Activated CD4-positive, alpha-beta T cell treated with anti-CD3 and anti-CD28 coated beads, Interleukin-2, amount 10 ng/mL, durations not matched to agents 24 days and 14 days (primary cell): ENCODE measurements at regions not wholly inside any gene's neighbourhood (a gene's known extent, or its start where the extent isn't known, plus 50 kb on each side); places are given as distances from the start of the nearest gene placed in this dataset.

ENCODE experiments used
- DNase-seq: peaks from one replicate; pipeline ENCODE4 v3.0.0; 2022
- H3K27ac Mint-ChIP-seq: one replicate; pipeline ENCODE4 v1.8.0; 2022; ENCODE audit warnings: mild to moderate bottlenecking, mixed read lengths
- H3K27me3 Mint-ChIP-seq: one replicate; pipeline ENCODE4 v1.8.0; 2022; ENCODE audit warnings: mixed read lengths
- H3K36me3 Mint-ChIP-seq: one replicate; pipeline ENCODE4 v1.8.0; 2022; ENCODE audit warnings: low read depth, mild to moderate bottlenecking, mixed read lengths
- H3K4me1 Mint-ChIP-seq: one replicate; pipeline ENCODE4 v1.8.0; 2021; ENCODE audit warnings: mixed read lengths
- H3K4me3 Mint-ChIP-seq: one replicate; pipeline ENCODE4 v1.8.0; 2022; ENCODE audit warnings: mild to moderate bottlenecking, moderate library complexity, mixed read lengths
- H3K9me3 Mint-ChIP-seq: one replicate; pipeline ENCODE4 v1.8.0; 2021; ENCODE audit warnings: mixed read lengths
- intact Hi-C: fragments of 100-400 bp; cut with micrococcal nuclease; formaldehyde crosslinking; loops from one replicate; pipeline ENCODE4 v1.15.1; 2023

GRCh38 chr2:66843847-66844246, 408.9 kb downstream of the MEIS1 start:
- Mint-ChIP-seq H3K27me3 (no peaks in the 10 kb centered on the region), H3K4me3 (no peak overlapping the region), H3K36me3 (no peaks in the 10 kb centered on the region), H3K27ac (no peak overlapping the region), H3K4me1 (no peaks in the 10 kb centered on the region), H3K9me3 (no peaks in the 10 kb centered on the region)
- intact Hi-C loops, result no loop called here
- no peak for DNase-seq

GRCh38 chr2:66845307-66845706, 410.4 kb downstream of the MEIS1 start:
- no peaks in the 10 kb centered on the region for H3K4me1 Mint-ChIP-seq
- no peaks in the 10 kb centered on the region for H3K27me3 Mint-ChIP-seq
- no peaks in the 10 kb centered on the region for H3K9me3 Mint-ChIP-seq
- no peaks in the 10 kb centered on the region for H3K36me3 Mint-ChIP-seq
- intact Hi-C loops, result no loop called here
- no peak for DNase-seq
- H3K27ac Mint-ChIP-seq, result no peak overlapping the region
- H3K4me3 Mint-ChIP-seq, result no peak overlapping the region

GRCh38 chr2:66846887-66847286, 412.0 kb downstream of the MEIS1 start:
- H3K27ac Mint-ChIP-seq, result no peak overlapping the region
- H3K36me3 Mint-ChIP-seq, result no peaks in the 10 kb centered on the region

GRCh38 chr2:66849153-66849755, 414.3 kb downstream of the MEIS1 start:
- Mint-ChIP-seq H3K9me3 (no peaks in the 10 kb centered on the region), H3K27ac (no peak overlapping the region), H3K36me3 (no peaks in the 10 kb centered on the region), H3K27me3 (no peaks in the 10 kb centered on the region), H3K4me1 (no peaks in the 10 kb centered on the region), H3K4me3 (no peak overlapping the region)
- no peak for DNase-seq
- intact Hi-C loops, result no loop called here

More at GRCh38 chr2:66846887-66847286, 412.0 kb downstream of the MEIS1 start:
- Mint-ChIP-seq H3K4me1 (no peaks in the 10 kb centered on the region), H3K9me3 (no peaks in the 10 kb centered on the region), H3K27me3 (no peaks in the 10 kb centered on the region), H3K4me3 (no peak overlapping the region)
- DNase-seq, result no peak
- intact Hi-C loops, result no loop called here

- Mint-ChIP-seq H3K4me3 (no peak overlapping the region), H3K36me3 (no peaks in the 10 kb centered on the region), H3K27ac (no peak overlapping the region), H3K4me1 (no peaks in the 10 kb centered on the region), H3K27me3 (no peaks in the 10 kb centered on the region), H3K9me3 (no peaks in the 10 kb centered on the region)
- intact Hi-C loops, result no loop called here
- DNase-seq, result no peak
Observed at GRCh38 chr2:66850376-66850775, 415.5 kb downstream of the MEIS1 start.

GRCh38 chr2:66851449-66851872, 416.5 kb downstream of the MEIS1 start:
- H3K4me1 Mint-ChIP-seq, result no peaks in the 10 kb centered on the region

GRCh38 chr2:66852953-66853352, 418.0 kb downstream of the MEIS1 start:
- no peak overlapping the region for H3K4me3 Mint-ChIP-seq
- intact Hi-C loops, result no loop called here
- DNase-seq, result no peak

More at GRCh38 chr2:66851449-66851872, 416.5 kb downstream of the MEIS1 start:
- no peaks in the 10 kb centered on the region for H3K27me3 Mint-ChIP-seq
- no peak for DNase-seq
- intact Hi-C loops, result no loop called here
- H3K36me3 Mint-ChIP-seq, result no peaks in the 10 kb centered on the region
- no peaks in the 10 kb centered on the region for H3K9me3 Mint-ChIP-seq
- no peak overlapping the region for H3K27ac Mint-ChIP-seq
- H3K4me3 Mint-ChIP-seq, result no peak overlapping the region

GRCh38 chr2:66853585-66853984, 418.7 kb downstream of the MEIS1 start:
- Mint-ChIP-seq H3K27ac (no peak overlapping the region), H3K36me3 (no peaks in the 10 kb centered on the region), H3K4me1 (no peaks in the 10 kb centered on the region), H3K27me3 (no peaks in the 10 kb centered on the region), H3K9me3 (no peaks in the 10 kb centered on the region), H3K4me3 (no peak overlapping the region)
- no peak for DNase-seq
- intact Hi-C loops, result no loop called here

More at GRCh38 chr2:66852953-66853352, 418.0 kb downstream of the MEIS1 start:
- Mint-ChIP-seq H3K4me1 (no peaks in the 10 kb centered on the region), H3K9me3 (no peaks in the 10 kb centered on the region), H3K27ac (no peak overlapping the region), H3K27me3 (no peaks in the 10 kb centered on the region), H3K36me3 (no peaks in the 10 kb centered on the region)

- Mint-ChIP-seq H3K36me3 (no peaks in the 10 kb centered on the region), H3K27me3 (no peaks in the 10 kb centered on the region), H3K9me3 (no peaks in the 10 kb centered on the region), H3K4me1 (no peaks in the 10 kb centered on the region), H3K27ac (no peak overlapping the region), H3K4me3 (no peak overlapping the region)
- intact Hi-C loops, result no loop called here
- no peak for DNase-seq
Observed at GRCh38 chr2:66854298-66854697, 419.4 kb downstream of the MEIS1 start.

- Mint-ChIP-seq H3K4me3 (no peak overlapping the region), H3K27ac (no peak overlapping the region), H3K27me3 (no peaks in the 10 kb centered on the region), H3K4me1 (no peaks in the 10 kb centered on the region), H3K9me3 (no peaks in the 10 kb centered on the region), H3K36me3 (no peaks in the 10 kb centered on the region)
- intact Hi-C loops, result no loop called here
- no peak for DNase-seq
Observed at GRCh38 chr2:66862885-66863650, 428.1 kb downstream of the MEIS1 start.

- Mint-ChIP-seq H3K4me3 (no peak overlapping the region), H3K4me1 (no peaks in the 10 kb centered on the region), H3K9me3 (no peaks in the 10 kb centered on the region), H3K27ac (no peak overlapping the region), H3K27me3 (no peaks in the 10 kb centered on the region), H3K36me3 (no peaks in the 10 kb centered on the region)
- DNase-seq, result no peak
- intact Hi-C loops, result no loop called here
Observed at GRCh38 chr2:66865161-66865560, 430.2 kb downstream of the MEIS1 start.

GRCh38 chr2:66866331-66867062, 431.6 kb downstream of the MEIS1 start:
- H3K4me1 Mint-ChIP-seq, result no peaks in the 10 kb centered on the region
- intact Hi-C loops, result no loop called here
- no peak for DNase-seq
- no peak overlapping the region for H3K27ac Mint-ChIP-seq
- H3K9me3 Mint-ChIP-seq, result no peaks in the 10 kb centered on the region
- H3K4me3 Mint-ChIP-seq, result no peak overlapping the region
- no peaks in the 10 kb centered on the region for H3K27me3 Mint-ChIP-seq
- no peaks in the 10 kb centered on the region for H3K36me3 Mint-ChIP-seq

GRCh38 chr2:66867063-66867441, 432.1 kb downstream of the MEIS1 start:
- no peak for DNase-seq
- Mint-ChIP-seq H3K4me1 (no peaks in the 10 kb centered on the region), H3K27me3 (no peaks in the 10 kb centered on the region), H3K4me3 (no peak overlapping the region), H3K27ac (no peak overlapping the region), H3K36me3 (no peaks in the 10 kb centered on the region), H3K9me3 (no peaks in the 10 kb centered on the region)
- intact Hi-C loops, result no loop called here

GRCh38 chr2:66869076-66869475, 434.2 kb downstream of the MEIS1 start:
- Mint-ChIP-seq H3K27ac (no peak overlapping the region), H3K4me3 (no peak overlapping the region), H3K27me3 (no peaks in the 10 kb centered on the region), H3K4me1 (no peaks in the 10 kb centered on the region), H3K36me3 (no peaks in the 10 kb centered on the region), H3K9me3 (no peaks in the 10 kb centered on the region)
- intact Hi-C loops, result no loop called here
- DNase-seq, result no peak
